Dendritic cell treated with granulocyte-macrophage colony-stimulating factor and Interleukin-4, amounts not matched to agents 40 ng/mL and 50 ng/mL, for 4 days (primary cell): ENCODE measurements at regions not wholly inside any gene's neighbourhood (a gene's known extent, or its start where the extent isn't known, plus 50 kb on each side); places are given as distances from the start of the nearest gene placed in this dataset.

Experiments
- H3K27ac Mint-ChIP-seq: one replicate; pipeline ENCODE4 v1.8.0; 2022; ENCODE audit warnings: mild to moderate bottlenecking, mixed read lengths
- H3K27me3 Mint-ChIP-seq: one replicate; pipeline ENCODE4 v1.8.0; 2022; ENCODE audit warnings: mild to moderate bottlenecking, mixed read lengths
- H3K36me3 Mint-ChIP-seq: one replicate; pipeline ENCODE4 v1.8.0; 2022; ENCODE audit warnings: low read depth, mixed read lengths
- H3K4me1 Mint-ChIP-seq: one replicate; pipeline ENCODE4 v1.8.0; 2022; ENCODE audit warnings: low read depth, mixed read lengths
- H3K4me3 Mint-ChIP-seq: one replicate; pipeline ENCODE4 v1.8.0; 2022; ENCODE audit warnings: mild to moderate bottlenecking, moderate library complexity, mixed read lengths
- H3K9me3 Mint-ChIP-seq: one replicate; pipeline ENCODE4 v1.8.0; 2022; ENCODE audit warnings: mixed read lengths
- intact Hi-C: fragments of 100-400 bp; cut with micrococcal nuclease; formaldehyde crosslinking; loops from one replicate; pipeline ENCODE4 v1.15.0; 2022

DNA sequence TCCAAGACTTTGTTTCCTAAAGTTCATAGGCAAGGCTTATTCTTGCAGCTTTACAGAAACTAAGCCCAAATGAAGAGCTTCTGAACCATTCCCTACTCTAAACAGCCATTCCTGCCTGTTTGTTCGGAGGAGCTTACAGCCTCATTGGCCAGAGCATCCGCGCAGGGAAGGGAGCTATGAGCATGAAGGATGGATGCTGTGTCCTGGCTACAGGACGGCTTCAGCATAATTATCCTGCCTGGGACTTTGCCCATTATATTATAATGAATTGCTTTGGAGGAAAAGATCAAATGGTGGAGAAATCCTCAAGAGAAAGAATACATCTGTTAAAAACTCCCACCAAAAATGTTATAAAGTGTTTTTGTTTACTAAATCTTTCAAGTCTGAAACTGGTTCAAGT, 378.2 kb upstream of the BTBD3 start:
- Mint-ChIP-seq H3K9me3 (no peaks in the 10 kb centered on the region), H3K4me1 (no peaks in the 10 kb centered on the region), H3K27ac (no peak overlapping the region), H3K4me3 (no peak overlapping the region), H3K36me3 (no peaks in the 10 kb centered on the region), H3K27me3 (peaks cover under 1% of the 10 kb centered on the region)
- intact Hi-C loops, result no loop called here

DNA sequence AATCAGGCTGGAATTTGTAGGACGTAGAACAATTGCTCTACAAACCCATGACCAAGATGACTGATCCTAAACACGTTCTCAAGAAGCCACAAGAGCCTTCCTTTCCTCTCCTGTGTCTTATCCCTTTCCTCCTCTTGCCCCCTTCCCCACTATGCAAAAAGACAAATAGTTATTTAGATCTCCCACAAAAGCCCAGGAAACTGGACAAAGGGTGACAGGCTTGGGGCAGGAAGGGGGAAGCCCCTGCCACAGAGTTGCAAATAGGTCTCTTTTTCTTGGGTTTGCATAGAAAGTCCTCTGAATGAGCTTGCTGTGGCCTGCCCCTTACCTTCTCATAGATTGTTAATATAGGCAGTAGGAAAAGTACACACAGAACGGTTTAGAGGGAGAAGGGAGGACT, 377.1 kb upstream of the BTBD3 start:
- Mint-ChIP-seq H3K9me3 (no peaks in the 10 kb centered on the region), H3K4me3 (no peak overlapping the region), H3K36me3 (no peaks in the 10 kb centered on the region), H3K27me3 (no peaks in the 10 kb centered on the region), H3K4me1 (no peaks in the 10 kb centered on the region), H3K27ac (no peak overlapping the region)
- intact Hi-C loops, result loop anchor here (5.0 to 10.0 kb wide), 4 partner anchors 863 to 1923 kb away; no protein-coding TSS in a partner anchor

DNA sequence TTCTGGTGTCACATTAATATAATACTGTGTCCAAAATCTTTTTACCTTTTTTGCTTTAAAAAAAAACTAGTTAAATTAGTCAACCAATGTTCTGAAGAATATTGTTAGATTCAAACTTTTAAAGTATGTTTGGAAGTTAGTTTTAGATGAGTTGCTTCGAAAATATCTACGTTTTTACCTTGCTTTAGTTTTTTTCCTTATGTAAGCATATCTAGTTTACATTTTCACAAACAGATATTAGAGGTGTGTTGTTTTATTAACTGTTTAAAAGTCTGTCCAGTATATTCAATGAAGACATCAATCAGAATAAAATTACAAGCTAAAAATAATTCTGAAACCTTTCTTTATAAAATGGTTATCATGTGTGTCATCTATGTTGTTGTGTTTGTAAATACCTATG, 375.0 kb upstream of the BTBD3 start:
- H3K4me3 Mint-ChIP-seq, result no peak overlapping the region
- no peaks in the 10 kb centered on the region for H3K4me1 Mint-ChIP-seq
- H3K27me3 Mint-ChIP-seq, result no peaks in the 10 kb centered on the region
- H3K9me3 Mint-ChIP-seq, result no peaks in the 10 kb centered on the region
- H3K36me3 Mint-ChIP-seq, result no peaks in the 10 kb centered on the region
- H3K27ac Mint-ChIP-seq, result no peak overlapping the region
- intact Hi-C loops, result loop anchor here (5.0 to 10.0 kb wide), 4 partner anchors 865 to 1925 kb away; no protein-coding TSS in a partner anchor

DNA sequence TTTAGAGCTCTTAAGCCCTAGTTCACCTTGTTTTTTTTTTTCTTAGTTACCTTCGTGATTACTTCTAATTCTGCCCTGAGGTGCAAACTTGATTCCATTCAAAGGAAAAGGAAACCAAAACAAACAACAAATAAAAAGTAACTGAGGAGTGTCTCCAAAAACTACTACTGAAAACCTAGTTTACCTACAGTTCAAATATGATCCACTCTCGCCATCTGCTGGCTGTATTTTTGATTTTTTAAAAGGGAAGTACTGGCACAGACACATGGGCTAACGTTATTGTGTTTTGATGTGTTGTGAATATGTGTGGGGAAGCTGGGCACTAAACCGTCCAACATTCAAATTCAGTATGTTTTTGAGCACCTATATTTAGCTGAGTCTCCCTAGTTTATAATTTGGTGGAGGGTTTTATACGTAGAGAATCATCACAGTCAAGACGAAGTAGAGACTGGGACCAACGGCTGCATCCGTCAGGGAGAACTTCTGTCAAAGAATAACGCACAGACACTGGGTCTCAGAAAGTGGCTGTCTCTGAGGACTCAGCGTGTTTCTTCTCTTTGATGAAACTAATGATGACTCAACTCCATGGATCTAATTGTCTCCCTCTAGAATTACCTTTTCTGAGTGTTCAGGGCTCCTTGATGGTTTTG, 373.5 kb upstream of the BTBD3 start:
- intact Hi-C loops, result loop anchor here (1.0 to 10.0 kb wide), 5 partner anchors 270 to 1927 kb away; no protein-coding TSS in a partner anchor
- H3K9me3 Mint-ChIP-seq, result no peaks in the 10 kb centered on the region
- no peaks in the 10 kb centered on the region for H3K36me3 Mint-ChIP-seq
- H3K27ac Mint-ChIP-seq, result no peak overlapping the region
- no peak overlapping the region for H3K4me3 Mint-ChIP-seq
- no peaks in the 10 kb centered on the region for H3K27me3 Mint-ChIP-seq
- no peaks in the 10 kb centered on the region for H3K4me1 Mint-ChIP-seq

DNA sequence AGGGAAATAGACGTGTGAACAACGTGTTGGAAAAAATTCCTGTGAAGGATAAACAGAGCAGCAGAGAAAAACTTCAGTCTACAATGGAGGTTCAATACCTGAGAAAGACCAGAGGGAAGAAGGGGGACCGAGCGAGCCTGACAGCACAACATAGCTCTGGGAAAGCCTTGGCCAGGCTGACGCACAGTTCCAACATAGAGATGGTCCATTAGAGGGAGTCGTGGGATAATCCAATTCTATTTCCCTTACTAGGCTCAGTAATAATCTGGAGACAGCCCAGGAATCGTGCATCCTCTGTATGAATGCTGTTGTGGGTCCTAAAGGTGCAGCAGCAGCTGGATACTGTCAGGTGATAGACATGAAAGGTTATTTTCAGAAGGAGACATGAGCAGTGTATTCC, 370.8 kb upstream of the BTBD3 start:
- H3K4me1 Mint-ChIP-seq, result peaks cover 7% of the 10 kb centered on the region
- no peaks in the 10 kb centered on the region for H3K36me3 Mint-ChIP-seq
- intact Hi-C loops, result loop anchor here (10.0 kb wide), 2 partner anchors 992 to 1452 kb away; no protein-coding TSS in a partner anchor
- H3K4me3 Mint-ChIP-seq, result no peak overlapping the region
- H3K27me3 Mint-ChIP-seq, result no peaks in the 10 kb centered on the region
- no peak overlapping the region for H3K27ac Mint-ChIP-seq
- H3K9me3 Mint-ChIP-seq, result no peaks in the 10 kb centered on the region

DNA sequence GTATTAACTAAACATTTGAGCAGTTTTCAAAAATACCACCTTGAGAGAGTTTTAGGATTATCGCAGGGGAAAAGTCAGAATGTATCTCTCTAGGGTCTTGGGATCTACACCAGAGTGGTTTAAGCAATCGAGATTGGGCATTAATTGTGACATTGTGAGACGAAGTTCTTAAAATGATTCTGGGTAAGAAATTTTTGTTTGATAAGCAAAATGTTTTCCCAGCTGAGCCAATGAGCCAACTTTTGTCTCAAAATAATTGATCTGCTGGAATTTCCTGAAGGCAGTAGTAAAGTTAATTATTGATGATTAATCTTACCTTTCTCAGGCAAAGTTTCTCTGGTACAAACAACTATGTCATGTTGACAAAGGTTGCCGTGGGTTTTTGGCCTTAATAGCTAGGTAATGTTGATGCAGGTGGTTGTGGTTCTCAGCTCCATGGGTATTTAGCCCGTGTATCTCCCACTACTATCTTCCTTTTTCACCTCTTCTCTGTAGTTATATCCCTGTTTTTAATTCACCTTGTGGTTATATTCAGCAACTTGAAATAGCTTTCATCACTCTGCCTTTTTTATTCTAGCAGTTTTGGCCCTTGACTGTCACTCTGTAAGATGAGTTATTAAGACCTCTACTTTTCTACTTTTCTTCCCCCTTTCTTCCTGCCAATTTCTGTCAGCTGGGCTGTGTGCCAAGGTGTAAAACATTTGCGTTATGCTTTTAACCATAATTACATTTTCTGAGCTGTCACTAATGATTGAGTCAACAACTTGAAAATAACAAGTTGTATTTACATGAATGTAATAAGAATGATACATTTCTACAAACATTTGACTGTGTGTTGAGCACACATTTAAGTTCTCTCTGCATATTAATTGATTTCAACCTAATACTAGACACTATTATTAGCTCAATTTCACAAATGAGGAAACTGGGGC, 368.3 kb upstream of the BTBD3 start:
- H3K27ac Mint-ChIP-seq, result no peak overlapping the region
- H3K27me3 Mint-ChIP-seq, result no peaks in the 10 kb centered on the region
- no peaks in the 10 kb centered on the region for H3K9me3 Mint-ChIP-seq
- no peak overlapping the region for H3K4me3 Mint-ChIP-seq
- H3K4me1 Mint-ChIP-seq, result peaks cover 7% of the 10 kb centered on the region
- no peaks in the 10 kb centered on the region for H3K36me3 Mint-ChIP-seq
- intact Hi-C loops, result loop anchor here (10.0 kb wide), 2 partner anchors 995 to 1455 kb away; no protein-coding TSS in a partner anchor

DNA sequence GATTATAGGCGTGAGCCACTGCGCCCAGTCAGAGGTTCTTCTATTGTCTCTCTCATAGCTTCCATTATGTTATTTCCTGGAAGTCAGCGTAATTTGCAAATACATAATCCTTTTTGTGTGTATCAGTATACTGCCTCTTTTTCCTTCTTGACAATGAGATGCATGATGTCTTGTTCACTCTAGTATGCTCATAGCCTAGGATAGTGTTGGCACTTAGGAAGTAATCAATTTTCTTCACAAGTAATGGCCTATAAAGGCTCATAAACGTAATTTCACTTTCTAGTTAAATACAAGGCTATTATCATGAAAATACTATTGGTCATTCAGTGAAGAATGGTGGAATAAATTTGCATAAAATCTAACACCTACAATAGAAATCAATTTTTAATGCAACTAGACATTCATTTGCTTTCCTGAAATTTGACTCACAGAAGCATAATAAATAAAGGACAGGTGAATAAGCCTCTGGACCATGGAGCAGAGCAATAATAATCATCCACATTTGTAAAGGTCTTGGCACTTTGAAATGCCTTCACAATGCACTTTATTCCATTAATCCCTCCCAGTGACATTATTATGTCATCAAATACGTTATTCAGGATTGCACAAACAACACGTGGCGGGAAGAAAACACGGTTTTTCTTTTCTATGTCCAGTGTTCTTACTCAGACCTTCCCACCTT, 366.9 kb upstream of the BTBD3 start:
- Mint-ChIP-seq H3K4me3 (no peak overlapping the region), H3K4me1 (peaks cover 7% of the 10 kb centered on the region), H3K27ac (no peak overlapping the region), H3K36me3 (no peaks in the 10 kb centered on the region), H3K9me3 (no peaks in the 10 kb centered on the region), H3K27me3 (no peaks in the 10 kb centered on the region)
- intact Hi-C loops, result no loop called here

DNA sequence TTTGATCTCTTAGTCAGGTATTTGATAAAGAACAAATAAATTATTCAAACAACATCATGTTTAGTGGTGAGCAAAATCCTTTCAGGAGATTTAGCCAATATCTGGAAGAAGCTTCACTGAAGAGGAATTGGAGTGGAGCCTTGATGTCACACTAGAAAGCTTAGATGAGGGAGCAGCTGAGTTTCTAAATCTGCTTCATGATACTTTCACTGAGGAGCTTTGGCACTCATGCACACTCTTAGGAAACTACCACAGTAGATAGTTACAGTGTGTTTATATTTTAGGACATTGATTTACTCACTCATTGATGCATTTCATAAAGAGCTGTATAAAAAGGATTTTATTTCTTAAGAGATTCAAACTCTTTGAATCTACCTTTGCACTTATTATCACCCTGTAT, 366.2 kb upstream of the BTBD3 start:
- H3K36me3 Mint-ChIP-seq, result no peaks in the 10 kb centered on the region
- no peaks in the 10 kb centered on the region for H3K27me3 Mint-ChIP-seq
- H3K4me1 Mint-ChIP-seq, result peaks cover 7% of the 10 kb centered on the region
- no peak overlapping the region for H3K27ac Mint-ChIP-seq
- H3K9me3 Mint-ChIP-seq, result no peaks in the 10 kb centered on the region
- intact Hi-C loops, result no loop called here
- no peak overlapping the region for H3K4me3 Mint-ChIP-seq

DNA sequence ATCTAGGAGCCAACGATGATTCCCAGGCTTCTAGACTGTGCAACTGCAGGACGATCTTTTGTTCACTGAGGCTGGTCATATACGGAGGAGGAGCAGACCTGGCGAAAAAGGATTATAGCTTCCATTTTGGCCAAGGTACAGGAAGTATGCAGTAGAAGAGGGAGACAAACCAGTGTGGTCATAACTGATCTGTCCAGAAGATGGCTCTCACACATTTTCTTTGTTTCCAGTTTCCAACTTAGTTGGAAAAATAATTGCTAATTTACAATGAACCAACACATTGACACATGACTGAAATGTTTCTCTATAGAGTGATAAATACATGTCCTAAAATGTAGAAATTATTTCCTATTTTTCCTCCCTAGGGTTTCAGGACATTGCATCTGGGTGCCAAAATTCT, 364.1 kb upstream of the BTBD3 start:
- Mint-ChIP-seq H3K27me3 (no peaks in the 10 kb centered on the region), H3K4me1 (peaks cover 7% of the 10 kb centered on the region), H3K9me3 (no peaks in the 10 kb centered on the region), H3K36me3 (no peaks in the 10 kb centered on the region), H3K4me3 (no peak overlapping the region), H3K27ac (no peak overlapping the region)
- intact Hi-C loops, result no loop called here

DNA sequence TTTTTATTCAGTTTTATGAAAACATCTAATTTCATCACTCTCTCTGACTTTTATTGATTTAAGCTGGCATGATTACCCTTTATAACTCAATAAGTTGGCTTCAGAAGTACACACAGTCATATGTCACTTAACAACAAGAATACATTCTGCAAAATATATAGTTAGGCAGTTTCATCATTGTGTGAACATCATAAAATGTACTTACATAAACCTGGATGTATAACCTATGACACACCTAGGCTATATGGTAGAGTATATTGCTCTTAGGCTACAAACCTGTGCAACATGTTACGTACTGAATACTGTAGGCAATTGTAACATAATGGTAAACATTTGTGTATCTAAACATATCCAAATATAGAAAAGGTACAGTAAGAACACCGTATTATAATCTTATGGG, 362.2 kb upstream of the BTBD3 start:
- H3K36me3 Mint-ChIP-seq, result no peaks in the 10 kb centered on the region
- no peaks in the 10 kb centered on the region for H3K27me3 Mint-ChIP-seq
- no peaks in the 10 kb centered on the region for H3K4me1 Mint-ChIP-seq
- intact Hi-C loops, result no loop called here
- no peak overlapping the region for H3K27ac Mint-ChIP-seq
- H3K4me3 Mint-ChIP-seq, result no peak overlapping the region
- H3K9me3 Mint-ChIP-seq, result no peaks in the 10 kb centered on the region

DNA sequence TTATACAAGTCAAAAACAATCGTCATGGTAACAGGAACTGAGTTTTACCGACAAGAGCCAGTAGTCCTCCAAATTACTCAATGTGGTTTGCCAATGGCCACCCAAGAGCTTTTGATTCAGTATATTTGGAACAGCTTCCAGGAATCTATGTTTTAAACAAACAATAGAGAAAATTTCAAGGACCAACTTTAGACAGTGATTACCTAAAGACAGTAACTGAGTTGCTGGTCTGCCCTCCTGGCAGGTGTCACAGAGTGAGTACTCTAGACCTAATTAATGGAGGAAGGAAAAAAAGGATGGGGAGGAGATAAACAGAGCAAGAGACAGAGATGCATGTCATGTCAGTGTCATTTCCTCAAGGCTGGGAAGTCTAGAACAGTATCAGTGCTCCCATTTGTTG, 361.3 kb upstream of the BTBD3 start:
- intact Hi-C loops, result no loop called here
- no peaks in the 10 kb centered on the region for H3K27me3 Mint-ChIP-seq
- no peaks in the 10 kb centered on the region for H3K9me3 Mint-ChIP-seq
- no peaks in the 10 kb centered on the region for H3K4me1 Mint-ChIP-seq
- no peak overlapping the region for H3K27ac Mint-ChIP-seq
- no peak overlapping the region for H3K4me3 Mint-ChIP-seq
- no peaks in the 10 kb centered on the region for H3K36me3 Mint-ChIP-seq

DNA sequence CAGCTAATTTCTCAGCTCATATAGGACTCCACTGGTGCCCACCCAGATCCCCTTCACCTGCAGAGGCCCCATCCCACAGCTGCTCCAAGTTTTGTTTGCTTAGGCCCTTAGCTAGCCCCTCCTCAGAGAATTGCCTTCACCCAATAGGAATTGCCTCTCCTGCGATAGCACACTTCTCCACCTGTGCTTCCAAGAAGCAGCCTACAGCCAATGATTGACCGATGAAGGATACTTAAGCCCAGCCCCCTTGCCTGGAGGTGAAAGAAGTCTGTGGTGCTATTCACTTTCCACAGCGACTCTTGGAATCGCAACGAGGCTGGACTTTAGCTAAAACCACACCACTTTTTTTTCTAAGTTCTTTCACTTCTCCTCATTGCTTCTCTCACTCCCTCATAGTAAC, 353.2 kb upstream of the BTBD3 start:
- Mint-ChIP-seq H3K27me3 (no peaks in the 10 kb centered on the region), H3K4me1 (no peaks in the 10 kb centered on the region), H3K9me3 (no peaks in the 10 kb centered on the region), H3K4me3 (no peak overlapping the region), H3K36me3 (no peaks in the 10 kb centered on the region), H3K27ac (no peak overlapping the region)
- intact Hi-C loops, result no loop called here

DNA sequence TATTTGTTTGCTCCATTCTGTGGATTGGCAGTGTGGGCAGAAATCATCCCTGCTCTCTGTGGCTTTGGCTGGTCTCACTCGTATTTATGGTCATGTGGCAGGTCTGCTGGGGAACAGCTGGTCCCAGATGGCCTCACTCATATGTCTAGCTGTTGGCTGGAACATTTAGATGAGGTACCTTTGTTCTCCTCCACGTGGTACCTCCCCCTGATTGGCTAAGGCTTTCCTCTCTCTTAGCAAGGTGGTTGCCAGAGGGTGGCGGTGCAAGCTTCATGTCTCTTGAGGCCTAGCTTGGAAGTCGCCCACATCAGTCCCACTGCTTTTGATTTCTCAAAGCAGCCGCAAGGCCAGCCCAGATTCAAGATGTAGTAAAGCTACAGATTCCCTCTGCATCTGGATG, 348.5 kb upstream of the BTBD3 start:
- Mint-ChIP-seq H3K4me1 (no peaks in the 10 kb centered on the region), H3K9me3 (no peaks in the 10 kb centered on the region), H3K36me3 (no peaks in the 10 kb centered on the region), H3K27me3 (no peaks in the 10 kb centered on the region), H3K4me3 (no peak overlapping the region), H3K27ac (no peak overlapping the region)
- intact Hi-C loops, result no loop called here

DNA sequence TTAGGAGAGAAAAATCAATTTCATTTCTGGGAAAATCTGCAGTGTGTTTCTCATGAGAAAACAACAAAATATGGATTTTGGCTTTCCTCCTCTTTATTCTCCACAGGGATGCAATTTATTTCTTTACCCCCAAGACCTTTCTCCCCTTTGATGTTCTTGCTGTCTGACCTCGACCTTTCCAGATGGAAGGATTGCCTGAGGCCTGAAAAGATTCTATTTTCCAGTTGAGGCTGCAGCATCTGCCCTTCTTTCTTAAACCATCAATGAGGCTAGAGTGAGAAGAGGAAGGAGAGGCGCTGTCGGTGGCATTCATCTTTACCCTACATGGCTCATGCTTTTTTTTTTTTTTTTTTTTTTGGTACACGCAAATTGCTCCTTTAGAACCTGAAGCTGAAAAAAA, 344.2 kb upstream of the BTBD3 start:
- H3K27me3 Mint-ChIP-seq, result no peaks in the 10 kb centered on the region
- intact Hi-C loops, result no loop called here
- no peak overlapping the region for H3K27ac Mint-ChIP-seq
- H3K4me3 Mint-ChIP-seq, result no peak overlapping the region
- H3K4me1 Mint-ChIP-seq, result no peaks in the 10 kb centered on the region
- no peaks in the 10 kb centered on the region for H3K36me3 Mint-ChIP-seq
- H3K9me3 Mint-ChIP-seq, result no peaks in the 10 kb centered on the region
